ENCODE measurements at regions not wholly inside any gene's neighbourhood (a gene's known extent, or its start where the extent isn't known, plus 50 kb on each side); places are given as distances from the start of the nearest gene placed in this dataset.

DNA sequence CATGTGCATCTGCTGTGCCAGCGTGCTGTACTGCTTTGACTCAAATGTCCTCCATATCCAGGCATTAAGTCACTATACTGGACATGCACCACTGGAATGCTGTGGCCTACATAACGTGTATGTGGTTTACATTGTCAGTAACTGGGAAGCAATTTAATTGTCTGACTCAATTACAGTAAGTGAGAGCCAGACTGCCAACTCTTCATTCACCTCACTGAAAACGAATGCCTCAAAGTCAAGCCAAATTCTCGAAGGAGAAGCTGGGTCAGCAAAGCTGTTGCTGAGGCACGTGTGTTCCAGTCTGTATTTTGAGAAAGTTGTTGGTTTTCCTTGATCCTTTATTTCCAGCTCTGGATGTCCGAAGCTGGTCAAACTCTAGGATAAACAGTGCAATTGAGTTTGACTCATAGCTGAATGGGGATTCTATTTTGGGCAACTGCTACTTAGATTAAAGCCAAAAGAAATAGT, 534.3 kb downstream of the COL12A1 start:
- Mint-ChIP-seq H3K9me3 (ENCODE audit: low read depth) (peaks cover 8% of the 10 kb centered on the region), H3K4me1 (ENCODE audit: low read depth) (no peaks in the 10 kb centered on the region), H3K36me3 (ENCODE audit: insufficient read depth) (no peaks in the 10 kb centered on the region), H3K4me3 (ENCODE audit: low read depth) (no peak overlapping the region), H3K27ac (no peak overlapping the region), H3K27me3 (no peaks in the 10 kb centered on the region)
- DNase-seq (ENCODE audit: low spot score, unreplicated experiment) = no peak
- TF ChIP-seq, protein P1, sequence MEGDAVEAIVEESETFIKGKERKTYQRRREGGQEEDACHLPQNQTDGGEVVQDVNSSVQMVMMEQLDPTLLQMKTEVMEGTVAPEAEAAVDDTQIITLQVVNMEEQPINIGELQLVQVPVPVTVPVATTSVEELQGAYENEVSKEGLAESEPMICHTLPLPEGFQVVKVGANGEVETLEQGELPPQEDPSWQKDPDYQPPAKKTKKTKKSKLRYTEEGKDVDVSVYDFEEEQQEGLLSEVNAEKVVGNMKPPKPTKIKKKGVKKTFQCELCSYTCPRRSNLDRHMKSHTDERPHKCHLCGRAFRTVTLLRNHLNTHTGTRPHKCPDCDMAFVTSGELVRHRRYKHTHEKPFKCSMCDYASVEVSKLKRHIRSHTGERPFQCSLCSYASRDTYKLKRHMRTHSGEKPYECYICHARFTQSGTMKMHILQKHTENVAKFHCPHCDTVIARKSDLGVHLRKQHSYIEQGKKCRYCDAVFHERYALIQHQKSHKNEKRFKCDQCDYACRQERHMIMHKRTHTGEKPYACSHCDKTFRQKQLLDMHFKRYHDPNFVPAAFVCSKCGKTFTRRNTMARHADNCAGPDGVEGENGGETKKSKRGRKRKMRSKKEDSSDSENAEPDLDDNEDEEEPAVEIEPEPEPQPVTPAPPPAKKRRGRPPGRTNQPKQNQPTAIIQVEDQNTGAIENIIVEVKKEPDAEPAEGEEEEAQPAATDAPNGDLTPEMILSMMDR (IDR thresholded peaks at IDR 0.05; ENCODE audit: unreplicated experiment) = no peak

DNA sequence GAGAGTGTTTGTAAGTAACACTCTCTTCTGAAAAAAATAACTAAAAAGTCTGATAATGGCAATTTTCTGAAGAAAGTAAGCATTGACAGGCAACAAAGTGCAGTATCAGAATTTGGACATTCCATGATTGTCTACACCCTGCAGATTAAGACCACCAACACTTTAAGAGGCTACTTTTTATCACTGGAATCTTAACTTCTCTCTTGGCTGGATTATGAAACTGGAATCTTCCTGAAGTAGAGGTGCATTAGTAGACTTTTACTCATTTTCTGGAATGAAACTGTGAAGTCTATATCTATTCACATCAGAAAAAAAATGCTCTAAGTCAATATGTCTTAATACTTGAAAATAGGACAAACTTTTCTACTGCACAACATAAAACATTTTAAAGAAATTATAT, 547.5 kb downstream of the COL12A1 start:
- Mint-ChIP-seq H3K9me3 (ENCODE audit: low read depth) (peaks cover 19% of the 10 kb centered on the region), H3K27me3 (no peaks in the 10 kb centered on the region), H3K27ac (no peak overlapping the region), H3K4me1 (ENCODE audit: low read depth) (peaks cover 7% of the 10 kb centered on the region), H3K4me3 (ENCODE audit: low read depth) (no peak overlapping the region), H3K36me3 (ENCODE audit: insufficient read depth) (no peaks in the 10 kb centered on the region)
- DNase-seq (ENCODE audit: low spot score, unreplicated experiment) = no peak
- TF ChIP-seq, protein P1 (IDR thresholded peaks at IDR 0.05; ENCODE audit: unreplicated experiment) = no peak

- DNase-seq (ENCODE audit: low spot score, unreplicated experiment) = no peak
- peaks cover 16% of the 10 kb centered on the region for H3K9me3 Mint-ChIP-seq (ENCODE audit: low read depth)
- peaks cover 7% of the 10 kb centered on the region for H3K4me1 Mint-ChIP-seq (ENCODE audit: low read depth)
- TF ChIP-seq, protein P1 (IDR thresholded peaks at IDR 0.05; ENCODE audit: unreplicated experiment) = no peak
- H3K27me3 Mint-ChIP-seq = no peaks in the 10 kb centered on the region
- H3K27ac Mint-ChIP-seq = no peak overlapping the region
- no peaks in the 10 kb centered on the region for H3K36me3 Mint-ChIP-seq (ENCODE audit: insufficient read depth)
- H3K4me3 Mint-ChIP-seq (ENCODE audit: low read depth) = no peak overlapping the region
Measured at GRCh38 chr6:74657931-74658330, 547.9 kb downstream of the COL12A1 start.

GRCh38 chr6:74657011-74657410, 548.8 kb downstream of the COL12A1 start:
- TF ChIP-seq, protein P1 (IDR thresholded peaks at IDR 0.05; ENCODE audit: unreplicated experiment) = no peak
- no peak overlapping the region for H3K4me3 Mint-ChIP-seq (ENCODE audit: low read depth)
- no peaks in the 10 kb centered on the region for H3K27me3 Mint-ChIP-seq
- H3K27ac Mint-ChIP-seq = no peak overlapping the region
- peaks cover 16% of the 10 kb centered on the region for H3K9me3 Mint-ChIP-seq (ENCODE audit: low read depth)
- peaks cover 7% of the 10 kb centered on the region for H3K4me1 Mint-ChIP-seq (ENCODE audit: low read depth)
- H3K36me3 Mint-ChIP-seq (ENCODE audit: insufficient read depth) = no peaks in the 10 kb centered on the region
- no peak for DNase-seq (ENCODE audit: low spot score, unreplicated experiment)

- Mint-ChIP-seq H3K27ac (no peak overlapping the region), H3K9me3 (ENCODE audit: low read depth) (peaks cover 15% of the 10 kb centered on the region), H3K4me3 (ENCODE audit: low read depth) (no peak overlapping the region), H3K27me3 (no peaks in the 10 kb centered on the region), H3K4me1 (ENCODE audit: low read depth) (peaks cover 7% of the 10 kb centered on the region), H3K36me3 (ENCODE audit: insufficient read depth) (no peaks in the 10 kb centered on the region)
- TF ChIP-seq, protein P1 (IDR thresholded peaks at IDR 0.05; ENCODE audit: unreplicated experiment) = no peak
- no peak for DNase-seq (ENCODE audit: low spot score, unreplicated experiment)
Measured at GRCh38 chr6:74656453-74656852, 549.4 kb downstream of the COL12A1 start.
